ENCODE measurements at regions not wholly inside any gene's neighbourhood (a gene's known extent, or its start where the extent isn't known, plus 50 kb on each side); places are given as distances from the start of the nearest gene placed in this dataset.
A peak's percentile ranks its signal among the peaks of the same experiment; 100 is the strongest.
"Not testable (repeated sequence)": the region's sequence is repeated elsewhere in the genome, so short reads cannot be mapped to it uniquely, and the experiment has no call there.

GRCh38 chr14:38662781-38663180, 406.9 kb upstream of the CLEC14A start:
- ATAC-seq: no peak

DNA sequence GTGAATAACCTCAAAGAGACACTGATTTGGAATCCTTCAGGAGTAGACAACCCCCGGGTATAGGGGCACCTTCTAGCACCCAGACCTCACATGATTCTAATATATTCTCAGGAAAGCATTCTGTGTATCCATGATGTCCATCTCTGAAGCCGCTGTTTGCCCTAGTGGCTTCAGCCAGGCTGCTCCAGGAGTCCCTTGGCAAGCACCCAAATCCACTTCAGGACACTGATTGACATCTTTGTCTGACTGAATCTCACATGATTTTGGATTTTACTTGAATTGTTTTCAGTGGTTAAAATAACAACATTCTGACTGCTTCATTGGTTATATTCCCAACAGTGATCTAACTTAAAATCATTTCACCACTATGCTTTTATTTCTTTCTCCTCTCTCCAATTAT, 390.5 kb upstream of the CLEC14A start:
- DNase-seq (no peak), ATAC-seq (no peak)
- TF ChIP-seq, protein P1, sequence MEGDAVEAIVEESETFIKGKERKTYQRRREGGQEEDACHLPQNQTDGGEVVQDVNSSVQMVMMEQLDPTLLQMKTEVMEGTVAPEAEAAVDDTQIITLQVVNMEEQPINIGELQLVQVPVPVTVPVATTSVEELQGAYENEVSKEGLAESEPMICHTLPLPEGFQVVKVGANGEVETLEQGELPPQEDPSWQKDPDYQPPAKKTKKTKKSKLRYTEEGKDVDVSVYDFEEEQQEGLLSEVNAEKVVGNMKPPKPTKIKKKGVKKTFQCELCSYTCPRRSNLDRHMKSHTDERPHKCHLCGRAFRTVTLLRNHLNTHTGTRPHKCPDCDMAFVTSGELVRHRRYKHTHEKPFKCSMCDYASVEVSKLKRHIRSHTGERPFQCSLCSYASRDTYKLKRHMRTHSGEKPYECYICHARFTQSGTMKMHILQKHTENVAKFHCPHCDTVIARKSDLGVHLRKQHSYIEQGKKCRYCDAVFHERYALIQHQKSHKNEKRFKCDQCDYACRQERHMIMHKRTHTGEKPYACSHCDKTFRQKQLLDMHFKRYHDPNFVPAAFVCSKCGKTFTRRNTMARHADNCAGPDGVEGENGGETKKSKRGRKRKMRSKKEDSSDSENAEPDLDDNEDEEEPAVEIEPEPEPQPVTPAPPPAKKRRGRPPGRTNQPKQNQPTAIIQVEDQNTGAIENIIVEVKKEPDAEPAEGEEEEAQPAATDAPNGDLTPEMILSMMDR (IDR thresholded peaks at IDR 0.05): no peak

More at GRCh38 chr14:38662781-38663180, 406.9 kb upstream of the CLEC14A start:
- H3K27me3 ChIP-seq: no peaks in the 10 kb centered on the region
- TF ChIP-seq, protein P1 (IDR thresholded peaks at IDR 0.05): no peak
- no peaks in the 10 kb centered on the region for H3K36me3 ChIP-seq
- no peaks in the 10 kb centered on the region for H3K4me1 ChIP-seq
- no peak overlapping the region for H3K27ac ChIP-seq
- no peaks in the 10 kb centered on the region for H3K9me3 ChIP-seq
- DNase-seq: peak; percentile 20
- no peak overlapping the region for H3K4me3 ChIP-seq
- intact Hi-C loops (cut with DNase I): no loop called here

DNA sequence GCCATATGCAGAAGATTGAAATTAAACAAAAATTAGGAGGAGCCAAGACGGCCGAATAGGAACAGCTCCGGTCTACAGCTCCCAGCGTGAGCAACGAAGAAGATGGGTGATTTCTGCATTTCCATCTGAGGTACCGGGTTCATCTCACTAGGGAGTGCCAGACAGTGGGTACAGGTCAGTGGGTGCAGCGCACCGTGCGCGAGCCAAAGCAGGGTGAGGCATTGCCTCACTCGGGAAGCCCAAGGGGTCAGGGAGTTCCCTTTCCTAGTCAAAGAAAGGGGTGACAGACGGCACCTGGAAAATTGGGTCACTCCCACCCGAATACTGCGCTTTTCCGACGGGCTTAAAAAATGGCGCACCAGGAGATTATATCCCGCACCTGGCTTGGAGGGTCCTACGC, 379.0 kb upstream of the CLEC14A start:
- H3K27ac ChIP-seq; ATAC-seq; intact Hi-C loops (cut with DNase I); H3K36me3 ChIP-seq; H3K4me3 ChIP-seq; DNase-seq; H3K9me3 ChIP-seq; H3K27me3 ChIP-seq; H3K4me1 ChIP-seq: not testable (repeated sequence)

More for the DNA sequence above, 390.5 kb upstream of the CLEC14A start:
- Histone ChIP-seq H3K9me3 (no peaks in the 10 kb centered on the region), H3K36me3 (no peaks in the 10 kb centered on the region), H3K27ac (no peak overlapping the region), H3K27me3 (no peaks in the 10 kb centered on the region), H3K4me1 (no peaks in the 10 kb centered on the region), H3K4me3 (no peak overlapping the region)
- intact Hi-C loops (cut with DNase I): no loop called here

- no peak overlapping the region for H3K27ac ChIP-seq
- no peaks in the 10 kb centered on the region for H3K9me3 ChIP-seq
- no peak overlapping the region for H3K4me3 ChIP-seq
- H3K36me3 ChIP-seq: no peaks in the 10 kb centered on the region
- DNase-seq (no peak), ATAC-seq (no peak)
- TF ChIP-seq, protein P1 (IDR thresholded peaks at IDR 0.05): no peak
- no peaks in the 10 kb centered on the region for H3K4me1 ChIP-seq
- H3K27me3 ChIP-seq: no peaks in the 10 kb centered on the region
- intact Hi-C loops (cut with DNase I): no loop called here
These were observed 373.5 kb upstream of the CLEC14A start for GRCh38 chr14:38629412-38629811.

DNA sequence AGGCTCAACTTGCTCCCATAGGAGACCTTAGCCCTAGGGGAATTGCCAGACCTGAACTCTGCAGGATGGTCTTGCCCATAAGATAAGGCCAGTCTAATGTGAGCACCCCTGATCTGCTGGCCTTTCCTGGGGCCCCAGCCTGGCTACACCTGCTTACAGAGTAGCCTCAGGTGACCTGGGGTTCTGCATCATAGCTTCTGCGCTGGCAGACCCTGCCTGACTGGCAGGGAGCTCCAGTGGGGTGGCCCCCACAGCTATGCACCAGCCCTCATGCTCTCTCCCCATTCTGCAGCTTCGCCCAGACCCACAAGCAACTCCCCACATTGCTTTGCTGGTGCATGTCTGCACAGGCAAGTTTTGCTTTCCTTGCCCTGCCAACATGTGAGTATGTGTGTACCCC, 371.3 kb upstream of the CLEC14A start:
- intact Hi-C loops (cut with DNase I): no loop called here

DNA sequence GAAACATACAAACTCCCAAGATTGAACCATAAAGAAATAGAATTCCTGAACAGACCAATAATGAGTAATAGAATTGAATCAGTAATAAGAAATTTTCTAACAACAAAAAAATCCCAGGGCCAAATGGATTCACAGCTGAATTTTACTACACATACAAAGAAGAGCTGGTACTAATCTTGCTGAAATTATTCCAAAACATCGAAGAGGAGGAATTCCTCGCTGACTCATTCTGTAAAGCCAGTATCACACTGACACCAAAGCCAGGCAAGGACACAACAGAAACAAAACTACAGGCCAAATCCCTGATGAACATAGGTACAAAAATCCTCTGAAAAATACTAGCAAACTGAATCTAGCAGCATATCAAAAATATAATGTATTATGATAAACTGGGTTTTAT, 367.8 kb upstream of the CLEC14A start:
- Histone ChIP-seq H3K27ac (no peak overlapping the region), H3K27me3 (no peaks in the 10 kb centered on the region), H3K4me1 (no peaks in the 10 kb centered on the region), H3K9me3 (no peaks in the 10 kb centered on the region), H3K4me3 (no peak overlapping the region), H3K36me3 (no peaks in the 10 kb centered on the region)
- intact Hi-C loops (cut with DNase I): no loop called here
- ATAC-seq: no peak
- DNase-seq: no peak
- TF ChIP-seq, protein P1 (IDR thresholded peaks at IDR 0.05): no peak

More for the DNA sequence above, 371.3 kb upstream of the CLEC14A start:
- Histone ChIP-seq H3K27me3 (no peaks in the 10 kb centered on the region), H3K27ac (no peak overlapping the region), H3K4me3 (no peak overlapping the region), H3K4me1 (no peaks in the 10 kb centered on the region), H3K9me3 (no peaks in the 10 kb centered on the region), H3K36me3 (no peaks in the 10 kb centered on the region)
- ATAC-seq (peak; percentile 20), DNase-seq (peak; percentile 29)
- TF ChIP-seq, protein P1 (IDR thresholded peaks at IDR 0.05): no peak
